Superior temporal gyrus (tissue), 1 donor: ENCODE measurements at regions not wholly inside any gene's neighbourhood (a gene's known extent, or its start where the extent isn't known, plus 50 kb on each side); places are given as distances from the start of the nearest gene placed in this dataset.
"Not testable (repeated sequence)": the region's sequence is repeated elsewhere in the genome, so short reads cannot be mapped to it uniquely, and the experiment has no call there.

Source experiments
- DNase-seq: peaks from one replicate; pipeline ENCODE4 v3.0.0-alpha.2; 2016; ENCODE audit errors: extremely low spot score

- DNase-seq, result not testable (repeated sequence)
Measured at GRCh38 chr2:131639001-131639620, 111.4 kb downstream of the CCDC74A start.

- no peak for DNase-seq
Measured at GRCh38 chr2:131641414-131642206, 113.9 kb downstream of the CCDC74A start.

GRCh38 chr2:131643180-131643579, 115.5 kb downstream of the CCDC74A start:
- DNase-seq, result not testable (repeated sequence)

- no peak for DNase-seq
Measured at GRCh38 chr2:131645177-131645765, 117.6 kb downstream of the CCDC74A start.

- DNase-seq, result not testable (repeated sequence)
Measured at GRCh38 chr2:131646220-131646619, 118.5 kb downstream of the CCDC74A start.

GRCh38 chr2:131646669-131647297, 119.1 kb downstream of the CCDC74A start:
- DNase-seq, result no peak

- not testable (repeated sequence) for DNase-seq
Measured at GRCh38 chr2:131648565-131648964, 120.9 kb downstream of the CCDC74A start.

- DNase-seq, result not testable (repeated sequence)
Measured at GRCh38 chr2:131652246-131652645, 124.6 kb downstream of the CCDC74A start.

GRCh38 chr2:131654107-131654506, 126.4 kb downstream of the CCDC74A start:
- not testable (repeated sequence) for DNase-seq

GRCh38 chr2:131656816-131657633, 129.3 kb downstream of the CCDC74A start:
- DNase-seq, result no peak

GRCh38 chr2:131657895-131658768, 130.4 kb downstream of the CCDC74A start:
- no peak for DNase-seq

- no peak for DNase-seq
Measured at GRCh38 chr2:131658769-131659131, 131.1 kb downstream of the CCDC74A start.

- no peak for DNase-seq
Measured at GRCh38 chr2:131659168-131659572, 131.5 kb downstream of the CCDC74A start.

- DNase-seq, result not testable (repeated sequence)
Measured at GRCh38 chr2:131661101-131661782, 133.6 kb downstream of the CCDC74A start.

GRCh38 chr2:131661884-131662535, 134.3 kb downstream of the CCDC74A start:
- not testable (repeated sequence) for DNase-seq

GRCh38 chr2:131663501-131663900, 135.8 kb downstream of the CCDC74A start:
- not testable (repeated sequence) for DNase-seq

GRCh38 chr2:131665716-131666115, 138.0 kb downstream of the CCDC74A start:
- not testable (repeated sequence) for DNase-seq

GRCh38 chr2:131668794-131669540, 141.3 kb downstream of the CCDC74A start:
- DNase-seq, result not testable (repeated sequence)
